ENCODE measurements at regions not wholly inside any gene's neighbourhood (a gene's known extent, or its start where the extent isn't known, plus 50 kb on each side); places are given as distances from the start of the nearest gene placed in this dataset.
"Not testable (repeated sequence)": the region's sequence is repeated elsewhere in the genome, so short reads cannot be mapped to it uniquely, and the experiment has no call there.

DNA sequence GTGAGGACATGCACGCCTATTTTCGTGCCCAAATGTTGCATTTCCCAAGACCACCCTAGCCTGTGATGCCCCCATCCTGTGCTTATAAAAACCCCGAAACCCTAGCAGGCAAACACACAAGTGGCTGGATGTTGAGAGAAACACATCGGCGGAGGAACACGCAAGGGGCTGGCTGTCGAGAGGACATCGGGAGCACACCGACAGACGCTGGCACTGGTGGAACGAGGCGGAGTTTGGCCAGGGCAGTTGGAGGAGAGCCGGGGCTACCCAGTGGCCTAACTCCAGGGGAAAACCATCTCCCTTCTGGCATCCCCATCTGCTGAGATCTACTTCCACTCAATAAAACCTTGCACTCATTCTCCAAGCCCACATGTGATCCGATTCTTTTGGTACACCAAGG, 225.9 kb upstream of the GRIK2 start:
- TF ChIP-seq, protein P1, sequence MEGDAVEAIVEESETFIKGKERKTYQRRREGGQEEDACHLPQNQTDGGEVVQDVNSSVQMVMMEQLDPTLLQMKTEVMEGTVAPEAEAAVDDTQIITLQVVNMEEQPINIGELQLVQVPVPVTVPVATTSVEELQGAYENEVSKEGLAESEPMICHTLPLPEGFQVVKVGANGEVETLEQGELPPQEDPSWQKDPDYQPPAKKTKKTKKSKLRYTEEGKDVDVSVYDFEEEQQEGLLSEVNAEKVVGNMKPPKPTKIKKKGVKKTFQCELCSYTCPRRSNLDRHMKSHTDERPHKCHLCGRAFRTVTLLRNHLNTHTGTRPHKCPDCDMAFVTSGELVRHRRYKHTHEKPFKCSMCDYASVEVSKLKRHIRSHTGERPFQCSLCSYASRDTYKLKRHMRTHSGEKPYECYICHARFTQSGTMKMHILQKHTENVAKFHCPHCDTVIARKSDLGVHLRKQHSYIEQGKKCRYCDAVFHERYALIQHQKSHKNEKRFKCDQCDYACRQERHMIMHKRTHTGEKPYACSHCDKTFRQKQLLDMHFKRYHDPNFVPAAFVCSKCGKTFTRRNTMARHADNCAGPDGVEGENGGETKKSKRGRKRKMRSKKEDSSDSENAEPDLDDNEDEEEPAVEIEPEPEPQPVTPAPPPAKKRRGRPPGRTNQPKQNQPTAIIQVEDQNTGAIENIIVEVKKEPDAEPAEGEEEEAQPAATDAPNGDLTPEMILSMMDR (conservative IDR thresholded peaks at IDR 0.05): no peak
- no peak for TF ChIP-seq ZFX (IDR thresholded peaks at IDR 0.05)
- no peak overlapping the region for H3K27ac ChIP-seq

DNA sequence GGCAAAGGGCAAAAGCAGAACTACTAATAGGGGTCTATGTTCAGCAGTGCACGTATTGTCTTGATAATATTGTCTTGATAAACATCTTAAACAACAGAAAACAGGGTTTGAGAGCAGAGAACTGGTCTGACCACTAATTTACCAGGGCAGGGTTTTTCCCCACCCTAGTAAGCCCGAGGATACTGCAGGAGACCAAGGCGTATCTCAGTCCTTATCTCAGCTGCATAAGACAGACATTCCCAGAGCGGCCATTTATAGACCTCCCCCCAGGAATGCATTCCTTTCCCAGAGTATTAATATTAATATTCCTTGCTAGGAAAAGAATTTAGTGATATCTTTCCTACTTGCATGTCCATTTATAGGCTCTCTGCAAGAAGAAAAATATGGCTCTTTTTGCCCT, 222.5 kb upstream of the GRIK2 start:
- not testable (repeated sequence) for H3K27ac ChIP-seq

DNA sequence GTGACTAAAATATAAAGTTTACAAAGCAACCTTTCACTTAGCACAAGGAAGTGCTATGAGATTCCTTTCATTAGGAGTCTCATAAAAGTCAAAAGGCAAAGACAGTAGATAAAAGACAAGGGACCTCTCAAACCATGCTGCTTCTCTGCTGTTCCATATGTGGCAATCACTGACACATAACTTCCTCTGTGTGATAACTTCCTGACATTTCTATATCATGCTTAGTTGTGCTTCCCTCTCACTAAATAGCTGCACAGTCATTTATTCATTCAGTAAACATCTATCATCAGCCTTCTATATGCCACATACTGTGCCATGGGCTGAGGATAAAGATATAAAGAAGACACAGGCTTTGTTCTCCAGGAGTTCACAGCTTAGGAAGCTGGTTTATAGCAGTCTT, 214.8 kb upstream of the GRIK2 start:
- no peak overlapping the region for H3K27ac ChIP-seq
- no peak for TF ChIP-seq ZFX (IDR thresholded peaks at IDR 0.05)
- TF ChIP-seq, protein P1 (conservative IDR thresholded peaks at IDR 0.05): no peak

DNA sequence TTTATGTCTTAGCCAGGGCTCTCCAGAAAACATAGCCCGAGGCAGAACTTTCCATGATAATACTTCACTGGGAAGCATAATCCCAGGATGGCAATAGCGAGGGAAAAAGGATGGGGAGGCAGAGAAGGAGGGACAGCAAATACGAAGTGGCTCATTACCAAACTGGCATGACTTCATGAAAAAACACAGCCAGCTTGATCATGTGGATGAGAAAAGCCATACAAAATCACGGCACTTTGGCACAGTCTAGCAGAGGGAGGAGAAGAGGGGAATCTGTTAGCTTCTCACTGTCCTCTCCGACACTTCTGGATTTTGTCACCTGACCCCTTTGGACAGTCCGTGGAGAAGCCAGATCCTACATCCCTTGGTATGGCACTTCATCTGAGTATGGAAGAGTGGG, 212.5 kb upstream of the GRIK2 start:
- TF ChIP-seq ZFX (IDR thresholded peaks at IDR 0.05): no peak
- TF ChIP-seq, protein P1 (conservative IDR thresholded peaks at IDR 0.05): no peak
- H3K27ac ChIP-seq: no peak overlapping the region

DNA sequence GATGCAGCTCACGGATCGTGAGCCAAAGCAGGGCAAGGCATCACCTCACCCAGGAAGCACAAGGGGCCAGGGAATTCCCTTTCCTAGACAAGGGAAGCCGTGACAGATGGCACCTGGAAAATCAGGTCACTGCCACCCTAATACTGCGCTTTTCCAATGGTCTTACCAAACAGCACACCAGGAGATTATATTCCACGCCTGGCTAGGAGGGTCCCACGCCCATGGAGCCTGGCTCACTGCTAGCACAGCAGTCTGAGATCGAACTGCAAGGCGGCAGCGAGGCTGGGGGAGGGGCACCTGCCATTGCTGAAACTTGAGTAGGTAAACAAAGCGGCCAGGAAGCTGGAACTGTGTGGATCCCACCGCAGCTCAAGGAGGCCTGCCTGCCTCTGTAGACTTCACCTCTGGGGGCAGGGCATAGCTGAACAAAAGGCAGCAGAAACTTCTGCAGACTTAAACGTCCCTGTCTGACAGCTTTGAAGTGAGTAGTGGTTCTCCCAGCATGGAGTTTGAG, 205.2 kb upstream of the GRIK2 start:
- not testable (repeated sequence) for H3K27ac ChIP-seq

DNA sequence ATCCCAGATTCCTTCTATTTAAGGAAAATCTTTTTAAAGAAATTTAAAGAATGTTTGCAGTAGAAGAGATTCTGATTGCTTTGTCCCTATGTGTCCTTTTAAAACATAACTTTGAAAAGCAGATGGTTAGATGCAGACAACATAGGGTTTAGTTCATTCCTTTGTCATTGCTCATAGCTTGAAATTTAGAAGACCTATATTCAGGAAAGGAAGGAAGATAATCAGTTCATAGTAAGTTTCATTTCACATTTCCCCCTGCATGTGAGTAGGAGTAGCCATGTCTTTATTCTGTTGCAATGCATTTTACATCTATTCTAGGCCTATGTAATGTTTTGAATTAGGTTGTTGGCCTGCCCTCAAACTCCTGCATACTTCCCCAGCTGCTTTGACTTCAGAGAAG, 197.9 kb upstream of the GRIK2 start:
- H3K27ac ChIP-seq: no peak overlapping the region

DNA sequence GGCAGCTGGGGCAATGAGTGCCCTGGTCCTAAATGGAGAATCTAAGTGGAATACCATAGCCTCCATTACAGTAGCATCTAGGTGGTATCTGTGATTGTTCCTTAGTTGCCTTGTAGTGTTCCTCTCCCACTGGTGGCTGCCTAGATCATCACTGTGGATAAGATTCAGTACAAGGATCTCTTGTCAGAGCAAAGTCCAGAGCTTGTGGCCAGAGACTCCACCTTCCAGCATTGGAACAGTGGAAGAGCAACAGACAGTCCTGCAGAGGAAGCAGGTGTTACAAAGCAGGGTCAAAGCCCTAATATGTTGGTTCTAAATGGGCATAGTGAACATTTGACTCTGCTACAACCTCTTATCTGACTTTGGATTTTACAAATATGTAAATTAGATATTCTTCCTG, 194.1 kb upstream of the GRIK2 start:
- TF ChIP-seq ZFX (IDR thresholded peaks at IDR 0.05): no peak
- TF ChIP-seq, protein P1 (conservative IDR thresholded peaks at IDR 0.05): no peak

More for the DNA sequence above, 197.9 kb upstream of the GRIK2 start:
- TF ChIP-seq ZFX (IDR thresholded peaks at IDR 0.05): no peak
- TF ChIP-seq, protein P1 (conservative IDR thresholded peaks at IDR 0.05): no peak

DNA sequence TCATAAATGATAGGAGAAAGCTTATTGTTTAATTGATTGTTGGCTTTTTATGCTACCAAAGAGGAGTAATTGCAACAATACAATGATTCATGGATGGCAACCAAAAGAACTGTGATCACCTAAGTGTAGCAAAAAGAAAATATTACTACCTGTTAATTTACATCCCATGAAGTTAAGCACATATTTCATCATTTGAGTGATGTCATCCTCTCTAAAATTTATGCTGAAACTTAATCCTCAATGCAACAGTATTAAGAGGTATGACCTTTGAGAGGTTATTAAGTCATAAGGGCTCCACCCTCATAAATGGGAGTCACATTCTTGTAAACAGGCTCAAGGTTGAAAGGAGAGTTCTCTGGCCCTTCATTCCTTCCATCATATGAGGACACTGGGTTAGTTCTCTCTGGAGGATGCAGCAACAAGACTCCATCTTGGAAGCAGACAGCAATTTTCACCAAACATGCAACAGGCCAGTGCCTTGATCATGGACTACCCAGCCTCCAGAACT, 190.6 kb upstream of the GRIK2 start:
- H3K27ac ChIP-seq: no peak overlapping the region
- TF ChIP-seq, protein P1 (conservative IDR thresholded peaks at IDR 0.05): no peak
- TF ChIP-seq ZFX (IDR thresholded peaks at IDR 0.05): no peak

More for the DNA sequence above, 194.1 kb upstream of the GRIK2 start:
- no peak overlapping the region for H3K27ac ChIP-seq

Measured in C4-2B (cell line).